HEK293 (cell line): ENCODE measurements at regions not wholly inside any gene's neighbourhood (a gene's known extent, or its start where the extent isn't known, plus 50 kb on each side); places are given as distances from the start of the nearest gene placed in this dataset.

ENCODE experiments used
- ZNF157 ChIP-seq: fragments of 450-650 bp; formaldehyde crosslinking; IDR thresholded peaks from 2 replicates; pipeline ENCODE4 v1.5.1; 2016; ENCODE audit warnings: missing biosample characterization, missing genetic modification characterization
- ZNF24 ChIP-seq: fragments of 450-650 bp; formaldehyde crosslinking; IDR thresholded peaks from 2 replicates; pipeline ENCODE4 v1.5.1; 2016; ENCODE audit warnings: missing biosample characterization, missing genetic modification characterization
- ZNF423 ChIP-seq: fragments of 450-650 bp; formaldehyde crosslinking; IDR thresholded peaks from 2 replicates; pipeline ENCODE4 v1.5.1; 2016; ENCODE audit warnings: missing biosample characterization, missing genetic modification characterization
- ZNF473 ChIP-seq: fragments of 450-650 bp; formaldehyde crosslinking; IDR thresholded peaks from 2 replicates; pipeline ENCODE4 v1.5.1; 2017; ENCODE audit warnings: missing biosample characterization, missing genetic modification characterization
- ZNF501 ChIP-seq: fragments of 450-650 bp; formaldehyde crosslinking; IDR thresholded peaks from 2 replicates; pipeline ENCODE4 v1.5.1; 2016; ENCODE audit warnings: missing biosample characterization, missing genetic modification characterization
- ZNF747 ChIP-seq: fragments of 450-650 bp; formaldehyde crosslinking; IDR thresholded peaks from 2 replicates; pipeline ENCODE4 v1.5.1; 2016; ENCODE audit warnings: missing biosample characterization, missing genetic modification characterization
- ZNF768 ChIP-seq: fragments of 450-650 bp; formaldehyde crosslinking; IDR thresholded peaks from 2 replicates; pipeline ENCODE4 v1.5.1; 2018; ENCODE audit warnings: missing biosample characterization, mild to moderate bottlenecking, missing genetic modification characterization
- TF ChIP-seq, protein P1 (sequence below): fragments of 450-650 bp; formaldehyde crosslinking; IDR thresholded peaks from 2 replicates; pipeline ENCODE4 v1.5.1; 2016; ENCODE audit warnings: missing biosample characterization, missing genetic modification characterization

DNA sequence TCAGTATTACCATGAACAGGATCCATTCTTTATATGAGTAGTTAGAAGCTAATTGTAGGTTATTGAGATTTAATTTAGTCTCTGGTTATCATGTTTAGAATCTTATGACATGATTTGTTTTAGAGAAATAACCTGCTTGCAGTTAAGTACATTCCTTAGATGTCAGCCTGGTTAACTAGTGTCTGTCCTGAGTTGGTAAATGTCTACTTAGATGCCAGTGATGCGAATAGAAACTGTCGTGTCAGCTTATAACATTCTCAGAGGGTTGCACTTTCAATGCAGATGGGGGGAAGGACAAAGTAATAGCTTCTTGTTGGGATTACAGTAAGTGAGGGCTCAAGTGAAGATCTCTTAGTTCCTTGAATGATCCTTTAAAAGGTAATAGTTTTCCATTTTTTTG, 227.8 kb upstream of the SPRY1 start:
- TF ChIP-seq, protein P1, sequence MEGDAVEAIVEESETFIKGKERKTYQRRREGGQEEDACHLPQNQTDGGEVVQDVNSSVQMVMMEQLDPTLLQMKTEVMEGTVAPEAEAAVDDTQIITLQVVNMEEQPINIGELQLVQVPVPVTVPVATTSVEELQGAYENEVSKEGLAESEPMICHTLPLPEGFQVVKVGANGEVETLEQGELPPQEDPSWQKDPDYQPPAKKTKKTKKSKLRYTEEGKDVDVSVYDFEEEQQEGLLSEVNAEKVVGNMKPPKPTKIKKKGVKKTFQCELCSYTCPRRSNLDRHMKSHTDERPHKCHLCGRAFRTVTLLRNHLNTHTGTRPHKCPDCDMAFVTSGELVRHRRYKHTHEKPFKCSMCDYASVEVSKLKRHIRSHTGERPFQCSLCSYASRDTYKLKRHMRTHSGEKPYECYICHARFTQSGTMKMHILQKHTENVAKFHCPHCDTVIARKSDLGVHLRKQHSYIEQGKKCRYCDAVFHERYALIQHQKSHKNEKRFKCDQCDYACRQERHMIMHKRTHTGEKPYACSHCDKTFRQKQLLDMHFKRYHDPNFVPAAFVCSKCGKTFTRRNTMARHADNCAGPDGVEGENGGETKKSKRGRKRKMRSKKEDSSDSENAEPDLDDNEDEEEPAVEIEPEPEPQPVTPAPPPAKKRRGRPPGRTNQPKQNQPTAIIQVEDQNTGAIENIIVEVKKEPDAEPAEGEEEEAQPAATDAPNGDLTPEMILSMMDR, result no peak
- TF ChIP-seq ZNF747 (no peak), ZNF501 (tag by site-specific recombination) (no peak), ZNF768 (no peak), ZNF24 (tag by site-specific recombination) (no peak), ZNF423 (no peak), ZNF157 (no peak), ZNF473 (tag by site-specific recombination) (no peak)
